NCI-H2029 (cell line): ENCODE measurements at regions not wholly inside any gene's neighbourhood (a gene's known extent, or its start where the extent isn't known, plus 50 kb on each side); places are given as distances from the start of the nearest gene placed in this dataset.

Experiments
- DNase-seq: peaks from one replicate; lab custom pipeline; 2025; lab: John Stamatoyannopoulos, UW

- no peak for DNase-seq
These were observed 592.9 kb downstream of the TFAP2B start for GRCh38 chr6:51411496-51412125.

DNA sequence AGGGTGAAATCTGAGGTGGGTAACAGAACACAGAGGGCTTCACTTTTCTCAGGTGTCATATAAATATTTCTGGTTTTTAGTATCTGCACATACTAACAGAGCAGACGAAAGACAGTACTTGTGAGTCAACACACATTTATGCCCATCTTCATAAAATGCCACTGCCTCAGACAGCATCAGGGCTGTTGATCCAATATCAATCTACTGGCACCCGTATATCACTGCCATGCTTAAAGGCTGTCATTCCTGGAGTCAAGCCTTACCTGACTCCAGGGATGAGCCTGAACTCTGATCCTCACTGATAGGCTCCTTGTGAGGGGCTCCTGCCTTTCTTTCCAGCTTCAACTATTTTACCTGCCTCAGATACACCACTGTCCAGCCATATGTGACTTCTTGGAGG, 595.7 kb downstream of the TFAP2B start:
- no peak for DNase-seq

DNA sequence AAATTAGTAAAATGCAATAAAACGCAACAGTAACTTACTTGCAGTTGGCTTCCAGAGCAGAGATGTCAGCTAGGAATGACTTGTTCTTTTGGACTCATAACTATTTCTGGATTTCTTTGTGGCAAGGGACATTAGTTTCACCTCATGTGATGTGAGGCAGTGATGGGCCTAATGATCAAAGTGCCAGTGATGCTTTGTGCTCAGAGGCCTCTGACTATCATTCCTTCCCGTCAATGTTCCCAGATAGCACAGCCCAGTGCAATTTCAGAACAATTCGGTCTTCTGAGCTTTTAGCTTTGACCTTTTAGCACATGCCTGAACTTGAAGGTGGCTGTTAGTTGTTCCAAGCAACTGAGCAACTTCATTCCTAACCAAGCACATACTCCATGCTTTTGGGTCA, 596.8 kb downstream of the TFAP2B start:
- DNase-seq = no peak

DNA sequence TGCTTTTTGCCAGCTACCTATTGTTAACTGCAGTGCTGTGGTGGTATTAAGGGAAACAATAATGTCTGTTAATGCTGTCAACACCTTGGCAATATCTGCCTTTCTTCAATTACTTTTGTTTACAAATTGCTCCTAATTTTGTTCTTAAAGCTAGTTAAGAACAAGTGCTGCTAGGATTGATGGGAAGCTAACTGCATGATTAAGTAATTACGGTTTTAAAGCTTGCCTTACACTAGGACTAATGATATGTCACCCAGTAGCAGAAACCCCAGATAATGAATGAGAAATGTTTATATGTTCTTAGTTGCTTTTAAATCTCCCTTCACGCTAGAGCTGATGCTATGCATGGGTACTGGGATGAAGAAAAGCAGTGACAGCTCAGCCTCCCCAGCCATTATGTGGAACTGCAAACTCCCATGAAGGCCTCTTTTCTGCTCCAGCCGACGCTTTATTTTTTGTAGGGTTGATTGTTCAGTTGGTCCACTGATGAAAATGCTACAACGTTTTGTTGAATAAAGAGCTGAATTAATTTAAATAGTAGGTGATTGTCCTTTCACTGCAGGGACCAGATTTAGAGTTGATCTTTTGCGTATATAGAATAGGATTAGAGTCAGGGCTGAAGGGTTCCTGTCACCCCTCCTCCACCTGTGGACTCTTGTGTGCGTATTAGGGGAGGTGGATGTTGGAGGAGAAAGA, 610.5 kb downstream of the TFAP2B start:
- DNase-seq = no peak

DNA sequence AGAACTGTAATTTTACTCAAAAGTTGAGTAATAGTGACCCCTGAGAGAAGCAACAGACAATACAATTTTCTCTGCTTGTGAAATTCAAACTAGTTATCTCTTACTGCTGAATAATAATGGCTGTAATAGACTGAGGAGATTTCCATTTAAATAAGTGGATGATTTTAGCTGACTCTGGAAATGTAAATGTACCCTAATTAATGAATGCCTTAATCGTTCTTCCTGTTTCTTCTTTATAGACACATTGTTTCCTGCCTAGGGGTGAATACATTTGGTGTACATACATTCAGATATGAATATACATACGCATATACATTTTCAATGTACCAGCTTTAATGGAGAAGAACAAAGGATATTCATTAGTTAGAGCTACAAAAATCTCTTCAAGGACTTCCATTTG, 611.9 kb downstream of the TFAP2B start:
- DNase-seq = no peak

DNA sequence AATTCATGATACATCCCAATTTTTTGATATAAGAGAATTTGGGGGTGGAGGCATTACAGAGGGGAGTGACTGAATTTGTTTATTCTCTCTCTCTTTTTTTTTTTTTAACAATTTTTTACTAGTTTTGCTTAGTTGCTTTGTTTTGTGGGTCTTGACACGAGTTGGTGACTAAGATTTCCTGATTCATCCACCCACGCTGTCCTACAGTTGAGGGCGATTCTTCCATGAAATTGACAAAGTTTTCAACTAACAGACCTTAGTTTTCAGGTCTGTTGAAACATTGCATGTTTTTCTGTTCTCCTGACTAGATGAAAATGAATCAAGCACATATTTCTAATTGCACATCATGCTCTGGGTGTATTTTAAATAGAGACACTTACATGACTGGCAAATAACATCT, 613.8 kb downstream of the TFAP2B start:
- no peak for DNase-seq

DNA sequence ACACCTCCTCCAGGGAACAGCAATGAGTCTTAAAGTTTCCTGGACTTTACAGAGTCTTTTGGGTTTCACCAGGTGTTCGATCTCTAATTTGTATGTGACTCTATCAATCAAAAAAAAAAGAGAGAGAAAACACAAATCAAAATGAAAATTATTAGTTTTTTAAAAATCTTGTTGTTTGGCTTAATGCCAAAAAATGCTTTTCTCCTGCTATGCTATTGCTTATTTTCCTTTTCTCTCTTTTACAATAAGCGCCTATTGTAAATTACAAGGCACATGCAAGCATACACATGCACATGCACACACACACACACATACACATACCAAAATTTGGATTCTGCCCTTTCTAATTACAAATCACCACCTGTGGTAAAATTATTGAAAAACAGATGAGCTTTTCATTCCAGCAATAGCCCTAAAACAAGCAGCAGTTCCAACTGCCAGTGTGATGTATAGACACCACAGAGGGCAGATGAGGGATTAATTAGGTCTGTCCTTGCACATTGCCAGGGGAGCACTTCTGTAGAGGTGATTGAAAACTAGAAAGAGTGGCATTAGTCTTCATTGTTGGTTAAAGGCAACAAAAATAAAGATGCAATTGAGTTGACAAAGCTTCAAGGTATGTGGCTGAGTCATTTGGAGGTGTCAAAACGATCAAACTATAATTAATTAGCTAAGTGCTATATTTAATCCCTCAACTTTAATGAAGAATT, 631.7 kb downstream of the TFAP2B start:
- no peak for DNase-seq

DNA sequence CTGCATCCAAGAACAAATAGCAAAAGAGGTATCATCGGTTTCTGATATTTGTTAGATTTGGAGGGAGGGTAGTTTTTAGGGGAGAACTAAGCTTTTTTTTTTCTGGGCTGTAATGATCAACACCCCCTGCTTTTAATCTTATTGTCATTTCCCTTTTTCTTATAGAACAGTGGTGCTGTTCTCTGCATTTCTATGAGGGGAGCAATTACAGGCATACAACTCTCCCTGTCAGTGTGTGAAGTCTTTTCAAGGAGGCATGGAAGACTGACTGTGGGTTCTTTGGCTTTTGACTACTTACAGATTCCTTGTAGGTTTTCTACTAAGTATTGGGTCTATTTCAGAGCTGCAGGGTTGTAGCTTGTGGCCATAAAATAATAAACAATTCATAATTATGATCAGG, 632.3 kb downstream of the TFAP2B start:
- DNase-seq = no peak

GRCh38 chr6:51456282-51456681, 631.1 kb downstream of the PKHD1 start:
- no peak for DNase-seq

DNA sequence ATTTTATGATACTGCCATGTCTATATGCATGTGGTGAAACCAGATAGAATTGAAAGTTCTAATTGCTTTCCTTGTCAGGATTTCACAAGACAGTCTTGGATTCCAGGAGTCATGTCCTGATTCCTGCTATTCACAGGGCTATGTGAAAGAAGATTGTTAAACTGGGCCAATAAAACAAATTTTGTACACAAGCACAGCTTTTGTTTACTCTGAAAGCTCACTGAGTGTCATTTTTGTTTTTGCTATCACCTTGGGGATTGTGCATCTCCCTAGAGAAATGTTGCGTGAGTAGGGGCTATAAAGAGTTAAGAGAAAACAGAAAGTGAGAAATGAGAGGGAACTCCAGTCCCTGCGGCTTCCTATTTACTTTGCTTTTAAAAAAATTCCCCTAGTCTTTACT, 627.5 kb downstream of the PKHD1 start:
- no peak for DNase-seq

GRCh38 chr6:51462896-51463295, 624.5 kb downstream of the PKHD1 start:
- no peak for DNase-seq

DNA sequence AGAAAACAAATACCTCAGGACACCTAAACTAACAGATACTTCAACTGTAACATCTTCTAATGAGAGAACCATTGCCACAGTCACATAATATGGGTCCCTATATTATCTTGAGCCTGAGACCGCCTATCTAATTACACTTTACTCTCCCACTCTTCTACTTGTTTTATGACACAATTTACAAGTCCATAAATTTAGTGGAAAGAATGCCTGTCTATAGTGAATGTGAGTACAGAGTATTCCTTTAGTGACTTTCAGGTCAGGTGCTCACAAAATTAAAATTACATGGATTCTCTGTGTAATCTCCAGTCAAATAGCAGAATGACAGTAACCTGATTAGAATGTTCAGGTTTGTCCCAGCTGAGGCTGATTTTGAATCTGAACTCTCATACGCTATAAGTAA, 624.1 kb downstream of the PKHD1 start:
- no peak for DNase-seq

- DNase-seq = no peak
These were observed 622.5 kb downstream of the PKHD1 start for GRCh38 chr6:51464956-51465355.

- no peak for DNase-seq
These were observed 621.0 kb downstream of the PKHD1 start for GRCh38 chr6:51466427-51466826.

GRCh38 chr6:51467231-51467952, 620.0 kb downstream of the PKHD1 start:
- no peak for DNase-seq

DNA sequence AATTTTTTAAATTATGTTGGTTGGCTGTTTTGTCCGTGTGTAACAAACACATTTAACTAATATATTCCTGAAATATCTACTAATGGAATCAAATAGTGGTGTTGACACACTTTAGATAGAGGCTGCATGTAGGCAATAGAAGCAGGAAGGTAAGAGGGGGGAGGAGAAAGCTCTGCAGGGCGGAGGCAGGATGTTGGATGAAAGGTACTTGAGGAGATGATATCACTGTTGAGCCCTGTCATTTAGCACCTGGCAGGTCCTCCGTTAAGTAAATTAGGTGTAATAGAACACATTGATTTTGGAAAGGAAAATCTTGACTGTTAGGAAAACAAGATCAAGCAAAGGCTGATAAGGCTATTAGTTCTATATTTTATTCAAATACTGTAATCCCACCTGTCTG, 618.7 kb downstream of the PKHD1 start:
- DNase-seq = no peak

DNA sequence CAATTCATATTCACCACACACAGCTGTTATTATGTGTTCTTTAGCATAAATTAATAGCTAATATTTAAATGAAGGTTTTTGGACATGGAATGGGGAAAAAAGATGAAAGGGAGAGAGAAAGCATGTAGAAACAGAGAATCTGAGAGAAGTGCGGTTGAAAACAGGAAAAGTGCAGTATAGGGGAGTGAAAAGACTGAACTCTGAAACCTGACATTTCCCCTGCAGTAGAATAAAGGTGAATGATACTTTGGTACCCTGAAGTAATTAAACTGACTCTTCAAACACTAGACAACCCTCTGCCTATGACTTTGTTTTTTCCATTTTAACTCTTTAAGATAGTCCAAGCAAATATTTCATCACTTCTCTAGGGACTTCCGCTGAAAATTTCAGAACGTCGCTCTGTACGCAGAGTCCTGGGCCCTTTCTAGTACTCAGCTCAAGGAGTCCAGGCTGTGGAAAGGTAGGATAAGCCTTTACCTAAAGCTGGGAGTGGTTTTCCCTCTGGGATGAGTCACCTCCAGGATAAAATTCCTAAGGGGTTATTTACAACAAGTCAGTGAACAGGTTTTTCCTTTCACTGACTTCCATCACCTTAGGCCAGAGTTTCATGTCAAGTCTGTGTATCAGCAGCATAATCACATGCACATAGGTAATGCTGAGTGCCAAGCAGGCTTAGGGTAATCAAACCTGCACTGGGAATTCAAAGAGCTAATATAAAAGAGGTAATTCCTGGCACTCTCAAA, 614.5 kb downstream of the PKHD1 start:
- DNase-seq = no peak

GRCh38 chr6:51474022-51474975, 613.1 kb downstream of the PKHD1 start:
- no peak for DNase-seq

DNA sequence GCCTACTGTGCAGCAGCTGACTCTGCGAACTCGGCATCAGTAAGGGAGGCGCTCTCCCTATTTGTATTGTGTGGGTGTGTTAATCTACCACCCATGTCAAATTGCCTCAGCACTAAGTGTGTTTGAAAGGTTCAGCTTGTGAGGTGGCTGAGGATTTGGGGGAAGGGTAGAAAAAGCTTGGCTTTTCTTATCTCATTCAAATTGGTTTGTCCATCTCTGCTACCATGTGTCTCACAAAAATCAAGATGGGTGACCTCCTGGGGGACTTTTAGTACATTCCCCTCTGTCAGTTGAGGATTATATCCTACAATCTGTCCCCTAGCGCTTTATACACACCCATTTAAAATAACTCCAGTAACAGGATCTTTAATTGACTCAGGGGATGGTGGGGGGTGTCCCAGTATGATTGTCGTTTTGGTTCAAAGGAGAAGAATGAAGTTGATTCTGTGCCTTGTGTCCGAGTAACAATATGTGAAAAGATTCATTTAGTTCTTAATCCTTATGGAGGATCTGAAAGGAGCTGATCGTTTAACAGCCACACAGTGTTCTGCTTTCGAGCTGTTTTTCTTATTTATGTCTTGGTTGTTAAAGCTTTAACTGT, 609.6 kb downstream of the PKHD1 start:
- DNase-seq = no peak

- no peak for DNase-seq
These were observed 608.1 kb downstream of the PKHD1 start for GRCh38 chr6:51479296-51479695.
